ENCODE measurements at regions not wholly inside any gene's neighbourhood (a gene's known extent, or its start where the extent isn't known, plus 50 kb on each side); places are given as distances from the start of the nearest gene placed in this dataset.

DNA sequence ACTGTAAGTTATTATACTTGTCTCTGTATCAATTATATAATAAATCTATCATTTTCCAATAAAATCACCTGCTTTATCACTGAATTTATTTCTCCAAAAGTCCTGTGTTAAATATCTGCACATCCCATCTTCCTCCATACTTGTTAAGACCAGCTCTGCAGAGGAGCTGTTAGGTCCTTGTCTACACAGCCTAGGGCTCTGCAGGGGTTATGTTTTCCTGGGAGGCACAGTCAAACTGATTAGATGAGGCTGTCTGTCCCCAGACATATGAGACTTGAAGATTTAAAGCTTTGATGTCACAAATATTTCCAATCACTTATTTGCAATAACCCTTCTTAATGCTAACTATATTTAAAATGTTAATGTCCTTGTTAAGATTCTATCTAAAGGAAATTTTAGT, 446.8 kb downstream of the TRAM1L1 start:
- TF ChIP-seq, protein P1, sequence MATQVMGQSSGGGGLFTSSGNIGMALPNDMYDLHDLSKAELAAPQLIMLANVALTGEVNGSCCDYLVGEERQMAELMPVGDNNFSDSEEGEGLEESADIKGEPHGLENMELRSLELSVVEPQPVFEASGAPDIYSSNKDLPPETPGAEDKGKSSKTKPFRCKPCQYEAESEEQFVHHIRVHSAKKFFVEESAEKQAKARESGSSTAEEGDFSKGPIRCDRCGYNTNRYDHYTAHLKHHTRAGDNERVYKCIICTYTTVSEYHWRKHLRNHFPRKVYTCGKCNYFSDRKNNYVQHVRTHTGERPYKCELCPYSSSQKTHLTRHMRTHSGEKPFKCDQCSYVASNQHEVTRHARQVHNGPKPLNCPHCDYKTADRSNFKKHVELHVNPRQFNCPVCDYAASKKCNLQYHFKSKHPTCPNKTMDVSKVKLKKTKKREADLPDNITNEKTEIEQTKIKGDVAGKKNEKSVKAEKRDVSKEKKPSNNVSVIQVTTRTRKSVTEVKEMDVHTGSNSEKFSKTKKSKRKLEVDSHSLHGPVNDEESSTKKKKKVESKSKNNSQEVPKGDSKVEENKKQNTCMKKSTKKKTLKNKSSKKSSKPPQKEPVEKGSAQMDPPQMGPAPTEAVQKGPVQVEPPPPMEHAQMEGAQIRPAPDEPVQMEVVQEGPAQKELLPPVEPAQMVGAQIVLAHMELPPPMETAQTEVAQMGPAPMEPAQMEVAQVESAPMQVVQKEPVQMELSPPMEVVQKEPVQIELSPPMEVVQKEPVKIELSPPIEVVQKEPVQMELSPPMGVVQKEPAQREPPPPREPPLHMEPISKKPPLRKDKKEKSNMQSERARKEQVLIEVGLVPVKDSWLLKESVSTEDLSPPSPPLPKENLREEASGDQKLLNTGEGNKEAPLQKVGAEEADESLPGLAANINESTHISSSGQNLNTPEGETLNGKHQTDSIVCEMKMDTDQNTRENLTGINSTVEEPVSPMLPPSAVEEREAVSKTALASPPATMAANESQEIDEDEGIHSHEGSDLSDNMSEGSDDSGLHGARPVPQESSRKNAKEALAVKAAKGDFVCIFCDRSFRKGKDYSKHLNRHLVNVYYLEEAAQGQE (IDR thresholded peaks at IDR 0.05; ENCODE audit: insufficient read depth in 1 of 2, low read depth in 2 of 2, low read length in 2 of 2): no peak
- TF ChIP-seq TAF1 (IDR thresholded peaks at IDR 0.05; ENCODE audit: borderline replicate concordance, insufficient read depth, low read length): no peak

Data from PFSK-1 (cell line).